ENCODE measurements at regions not wholly inside any gene's neighbourhood (a gene's known extent, or its start where the extent isn't known, plus 50 kb on each side); places are given as distances from the start of the nearest gene placed in this dataset.

GRCh38 chr1:94325377-94326302 lies 88.3 kb upstream of the ARHGAP29 start:
- no peak for DNase-seq (ENCODE audit: low read depth)

DNA sequence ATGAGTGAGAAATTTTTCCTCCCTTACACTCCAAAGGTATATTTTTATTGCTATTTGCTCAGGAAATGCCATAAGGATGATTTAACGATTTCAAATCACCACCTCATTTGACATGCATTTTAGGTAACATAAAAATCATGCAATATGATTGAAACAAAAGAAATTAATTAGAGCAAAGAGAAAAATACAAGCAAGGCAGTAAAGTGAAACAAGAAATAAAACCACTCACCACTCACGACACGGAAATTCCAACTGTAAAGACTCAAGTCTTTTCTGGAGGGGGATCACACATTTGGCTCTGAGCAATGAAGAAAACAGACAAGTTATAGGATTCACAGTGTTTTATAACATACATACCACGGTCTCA lies 86.8 kb upstream of the ARHGAP29 start:
- no peak for DNase-seq (ENCODE audit: low read depth)

GRCh38 chr1:94323311-94324177 lies 86.2 kb upstream of the ARHGAP29 start:
- DNase-seq (ENCODE audit: low read depth), result no peak

- DNase-seq (ENCODE audit: low read depth), result no peak
Measured at GRCh38 chr1:94322696-94323095, 85.3 kb upstream of the ARHGAP29 start.

DNA sequence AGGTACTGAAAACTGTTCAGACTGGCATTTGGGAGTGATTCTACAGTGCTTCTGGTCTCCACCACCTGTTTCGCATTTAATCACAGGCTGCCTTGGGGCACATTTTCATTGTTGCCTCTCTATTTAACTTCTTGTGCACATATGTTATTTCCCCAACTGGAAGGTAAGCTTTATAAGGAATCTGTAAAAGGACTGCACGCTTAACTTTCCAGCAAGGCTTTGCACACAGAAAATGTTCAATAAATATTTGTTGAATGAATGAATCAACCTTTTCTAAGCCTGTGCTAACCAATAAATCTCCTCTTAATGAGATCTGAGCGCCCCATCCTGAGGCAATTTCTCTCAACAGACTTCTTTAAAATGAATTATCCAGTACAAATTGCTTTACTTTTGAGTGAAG lies 84.3 kb upstream of the ARHGAP29 start:
- no peak for DNase-seq (ENCODE audit: low read depth)

- no peak for DNase-seq (ENCODE audit: low read depth)
Measured at GRCh38 chr1:94319319-94320102, 82.1 kb upstream of the ARHGAP29 start.

- no peak for DNase-seq (ENCODE audit: low read depth)
Measured at GRCh38 chr1:94318505-94319030, 81.2 kb upstream of the ARHGAP29 start.

DNA sequence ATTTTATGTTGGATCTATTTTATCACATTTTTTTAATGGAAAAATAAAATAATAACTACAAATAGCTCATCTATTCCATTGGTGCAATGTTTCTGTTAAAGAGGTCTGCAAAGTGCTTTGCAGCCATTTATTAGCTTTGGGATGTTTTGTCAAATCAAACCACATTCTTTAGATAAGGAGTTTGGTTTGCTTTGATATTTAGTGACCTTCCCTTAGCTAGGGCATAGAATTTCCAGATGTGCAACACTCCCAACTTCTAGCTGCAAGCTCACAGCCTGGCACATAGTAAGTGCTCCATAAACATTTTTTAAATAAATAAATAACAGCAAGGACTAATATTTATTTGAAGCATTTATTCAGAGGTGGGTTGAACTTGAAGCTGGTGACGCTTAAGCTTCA lies 80.4 kb upstream of the ARHGAP29 start:
- no peak for DNase-seq (ENCODE audit: low read depth)

DNA sequence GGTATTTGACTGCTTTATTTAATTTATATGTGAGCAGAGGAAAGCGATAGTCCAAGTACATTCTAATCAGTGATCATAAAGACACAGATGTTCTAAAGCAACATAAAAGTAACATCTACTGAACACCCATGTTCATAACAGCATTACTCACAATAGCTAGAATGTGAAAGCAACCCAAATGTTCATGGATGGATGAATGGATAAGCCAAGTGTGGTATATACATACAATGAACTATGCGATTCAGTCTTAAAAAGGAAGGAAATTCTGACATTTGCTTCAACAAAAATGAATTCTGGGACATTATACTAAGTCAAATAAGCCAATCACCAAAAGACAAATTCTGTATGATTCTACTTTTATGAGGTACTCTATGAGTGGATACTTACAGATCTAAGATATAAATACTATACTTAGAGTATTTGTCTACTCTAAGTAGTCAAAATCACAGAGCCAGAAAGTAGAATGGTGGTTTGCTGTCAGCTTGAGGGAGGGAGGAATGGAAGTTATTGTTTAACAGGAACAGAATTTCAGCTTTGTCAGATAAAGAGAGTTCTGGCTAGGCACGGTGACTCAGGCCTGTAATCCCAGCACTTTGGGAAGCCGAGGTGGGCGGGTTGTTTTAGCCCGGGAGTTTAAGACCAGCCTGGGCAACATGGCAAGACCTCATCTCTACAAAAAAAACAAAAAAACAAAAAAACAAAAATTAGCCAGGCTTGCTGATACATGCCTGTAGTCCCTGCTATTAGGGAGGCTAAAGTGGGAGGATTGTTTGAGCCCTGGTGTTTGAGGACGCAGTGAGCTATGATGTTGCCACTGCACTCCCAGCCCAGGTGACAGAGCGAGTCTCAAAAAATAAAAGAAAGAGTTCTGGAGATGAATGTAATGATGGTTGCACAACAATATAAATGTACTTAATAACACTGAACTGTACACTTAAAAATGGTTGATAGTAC lies 79.7 kb upstream of the ARHGAP29 start:
- no peak for DNase-seq (ENCODE audit: low read depth)

DNA sequence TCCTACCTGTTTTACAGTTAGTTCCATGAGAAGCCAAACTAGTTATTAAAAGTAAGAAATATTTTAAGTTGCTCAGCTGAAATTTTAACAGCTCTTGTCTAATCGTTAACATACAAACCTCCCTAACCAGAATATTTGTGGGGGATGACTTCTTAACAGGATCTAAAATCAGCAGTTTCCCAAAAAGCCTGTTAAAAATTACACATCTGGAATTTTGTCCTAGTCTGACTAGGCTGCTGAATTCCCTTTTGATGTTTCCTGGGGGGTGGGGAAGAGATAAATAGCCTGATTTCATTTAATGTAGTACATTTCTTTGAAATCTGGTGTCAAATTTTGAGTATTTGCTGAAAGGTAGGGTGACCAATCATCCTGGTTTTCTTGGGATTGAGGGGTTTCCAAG lies 78.8 kb upstream of the ARHGAP29 start:
- no peak for DNase-seq (ENCODE audit: low read depth)

GRCh38 chr1:94315552-94316116 lies 78.2 kb upstream of the ARHGAP29 start:
- DNase-seq (ENCODE audit: low read depth), result no peak

DNA sequence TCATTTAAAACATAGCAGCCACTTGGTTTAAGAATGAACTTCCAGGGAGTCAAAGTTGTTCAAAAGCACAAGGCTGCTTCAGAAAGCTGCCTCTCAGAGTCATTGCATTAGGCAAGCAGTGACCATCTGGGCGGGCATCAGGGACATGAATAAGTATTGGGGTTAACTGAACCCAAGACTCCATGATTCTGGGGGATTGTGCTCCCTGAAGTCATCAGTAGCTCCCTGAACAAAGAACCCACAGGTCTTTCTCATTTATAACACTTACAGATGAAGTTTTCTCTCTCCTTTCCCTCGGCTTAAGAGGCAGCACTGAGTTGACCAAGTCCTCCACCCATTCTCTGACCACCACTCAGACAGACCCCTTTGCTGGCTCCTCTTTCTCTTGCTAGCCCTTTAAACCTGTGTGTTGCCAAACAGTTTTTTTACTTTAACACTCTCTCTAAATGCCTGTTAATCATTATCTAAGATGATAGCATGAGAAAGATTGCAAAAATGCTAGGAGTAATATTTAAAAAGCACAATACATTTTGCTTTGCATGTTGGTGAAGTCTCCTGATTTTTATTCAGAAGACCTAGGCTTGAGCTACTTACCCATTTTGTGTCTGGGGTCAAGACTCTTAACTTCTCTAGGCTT lies 77.0 kb upstream of the ARHGAP29 start:
- DNase-seq (ENCODE audit: low read depth), result no peak

DNA sequence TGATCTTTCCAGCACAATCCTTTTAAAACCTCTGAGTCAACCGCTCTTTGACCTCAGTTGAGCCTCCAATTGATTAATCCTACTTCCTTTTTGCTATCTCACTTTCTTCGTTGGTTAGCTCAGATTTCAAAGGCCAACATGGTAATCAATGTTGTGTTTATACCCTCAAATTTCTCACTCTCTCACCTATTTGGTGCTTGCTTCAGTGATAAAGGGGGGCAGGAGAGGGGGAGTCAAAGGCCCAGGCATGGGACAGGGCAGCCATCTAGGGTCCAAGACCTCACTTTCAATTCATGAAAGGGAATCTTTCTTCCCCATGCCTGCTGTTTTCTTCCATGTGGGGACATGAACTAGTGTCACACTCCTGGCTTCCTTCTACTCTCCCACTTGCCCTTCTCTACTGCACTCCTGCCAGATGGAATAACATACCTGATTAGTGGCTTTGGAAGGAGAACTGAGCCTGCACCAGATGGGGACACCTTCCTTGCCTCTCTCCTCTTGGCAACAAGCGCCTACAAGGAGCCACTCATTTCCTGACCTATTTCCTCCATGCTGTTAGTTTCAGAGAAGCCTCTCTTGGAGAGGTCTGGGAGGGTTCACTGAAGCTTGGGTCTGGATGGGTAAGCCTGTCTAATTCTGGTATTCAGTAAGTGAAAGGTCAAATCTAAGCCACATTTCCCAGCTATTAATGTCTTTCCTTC lies 73.3 kb upstream of the ARHGAP29 start:
- no peak for DNase-seq (ENCODE audit: low read depth)

DNA sequence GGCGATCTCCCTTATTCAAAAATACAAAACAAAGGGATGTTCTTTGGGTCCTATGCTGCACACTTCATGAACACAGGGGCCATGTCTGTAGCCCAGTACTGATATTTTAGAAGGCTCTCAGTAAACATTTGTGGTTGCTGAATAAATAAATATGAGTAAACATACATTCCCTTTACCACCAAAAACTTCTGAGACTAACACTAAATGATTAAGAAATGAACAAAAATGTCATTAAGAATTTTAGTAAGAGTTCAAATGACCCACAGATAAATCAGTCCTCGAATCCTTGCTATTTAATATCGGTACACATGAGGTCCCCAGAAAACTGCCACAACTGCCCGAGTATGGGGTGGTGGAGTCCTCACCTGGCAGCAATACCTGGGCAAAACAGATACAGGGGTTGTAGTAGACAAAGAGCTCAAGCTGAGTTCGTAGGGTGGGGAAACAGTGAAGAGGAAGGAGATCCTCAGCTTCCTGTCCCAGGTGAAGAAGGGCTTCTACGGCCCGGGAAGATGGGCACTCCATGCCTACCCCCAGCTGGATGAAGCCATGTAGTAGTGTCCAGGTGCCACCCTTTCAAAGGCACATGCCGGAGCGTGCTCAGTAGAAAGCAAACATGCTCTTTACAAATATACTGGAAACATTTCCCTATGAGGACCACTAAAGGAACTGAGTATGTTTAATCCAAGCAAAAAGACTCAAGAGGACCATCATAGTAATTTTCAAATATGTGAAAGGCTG lies 72.6 kb upstream of the ARHGAP29 start:
- no peak for DNase-seq (ENCODE audit: low read depth)

- DNase-seq (ENCODE audit: low read depth), result no peak
Measured at GRCh38 chr1:94309216-94309615, 71.8 kb upstream of the ARHGAP29 start.

- DNase-seq (ENCODE audit: low read depth), result no peak
Measured at GRCh38 chr1:94306521-94306920, 69.1 kb upstream of the ARHGAP29 start.

GRCh38 chr1:94305704-94306103 lies 68.3 kb upstream of the ARHGAP29 start:
- DNase-seq (ENCODE audit: low read depth), result no peak

GRCh38 chr1:94304553-94304952 lies 67.2 kb upstream of the ARHGAP29 start:
- DNase-seq (ENCODE audit: low read depth), result no peak

Measured in forelimb muscle (tissue), 1 donor.